ENCODE measurements at regions not wholly inside any gene's neighbourhood (a gene's known extent, or its start where the extent isn't known, plus 50 kb on each side); places are given as distances from the start of the nearest gene placed in this dataset.

DNA sequence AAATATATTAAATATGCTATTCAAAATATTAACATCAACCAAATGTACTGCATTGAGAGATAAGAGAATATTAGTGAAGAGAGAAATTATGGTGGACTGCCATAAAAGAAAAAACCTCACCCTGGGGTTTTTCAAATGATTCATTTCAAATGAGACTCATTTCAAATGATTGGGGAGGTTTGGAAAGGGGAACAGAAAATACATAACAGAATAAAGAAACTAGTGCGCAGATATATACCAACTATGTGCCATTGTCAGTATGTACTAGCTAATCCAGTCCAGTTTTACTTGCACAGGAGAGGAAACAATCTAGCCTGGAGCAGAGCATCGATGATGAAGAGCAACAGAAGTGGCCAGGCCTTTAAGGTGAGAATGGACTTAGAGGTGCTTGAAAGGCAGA, 651.6 kb upstream of the RORB start:
- H3K27me3 ChIP-seq = no peaks in the 10 kb centered on the region
- no peaks in the 10 kb centered on the region for H3K4me1 ChIP-seq
- intact Hi-C loops (cut with DNase I) = no loop called here
- no peaks in the 10 kb centered on the region for H3K9me3 ChIP-seq
- ATAC-seq = no peak
- DNase-seq = no peak
- no peaks in the 10 kb centered on the region for H3K36me3 ChIP-seq
- TF ChIP-seq POLR2A (IDR thresholded peaks at IDR 0.05) = no peak
- TF ChIP-seq, protein P1, sequence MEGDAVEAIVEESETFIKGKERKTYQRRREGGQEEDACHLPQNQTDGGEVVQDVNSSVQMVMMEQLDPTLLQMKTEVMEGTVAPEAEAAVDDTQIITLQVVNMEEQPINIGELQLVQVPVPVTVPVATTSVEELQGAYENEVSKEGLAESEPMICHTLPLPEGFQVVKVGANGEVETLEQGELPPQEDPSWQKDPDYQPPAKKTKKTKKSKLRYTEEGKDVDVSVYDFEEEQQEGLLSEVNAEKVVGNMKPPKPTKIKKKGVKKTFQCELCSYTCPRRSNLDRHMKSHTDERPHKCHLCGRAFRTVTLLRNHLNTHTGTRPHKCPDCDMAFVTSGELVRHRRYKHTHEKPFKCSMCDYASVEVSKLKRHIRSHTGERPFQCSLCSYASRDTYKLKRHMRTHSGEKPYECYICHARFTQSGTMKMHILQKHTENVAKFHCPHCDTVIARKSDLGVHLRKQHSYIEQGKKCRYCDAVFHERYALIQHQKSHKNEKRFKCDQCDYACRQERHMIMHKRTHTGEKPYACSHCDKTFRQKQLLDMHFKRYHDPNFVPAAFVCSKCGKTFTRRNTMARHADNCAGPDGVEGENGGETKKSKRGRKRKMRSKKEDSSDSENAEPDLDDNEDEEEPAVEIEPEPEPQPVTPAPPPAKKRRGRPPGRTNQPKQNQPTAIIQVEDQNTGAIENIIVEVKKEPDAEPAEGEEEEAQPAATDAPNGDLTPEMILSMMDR (IDR thresholded peaks at IDR 0.05) = no peak
- no peak overlapping the region for H3K4me3 ChIP-seq
- H3K27ac ChIP-seq = no peak overlapping the region
- 83 to 88% (median 86%) methylated on average over 2 of the region's 2 CpGs for WGBS, 4 donors

DNA sequence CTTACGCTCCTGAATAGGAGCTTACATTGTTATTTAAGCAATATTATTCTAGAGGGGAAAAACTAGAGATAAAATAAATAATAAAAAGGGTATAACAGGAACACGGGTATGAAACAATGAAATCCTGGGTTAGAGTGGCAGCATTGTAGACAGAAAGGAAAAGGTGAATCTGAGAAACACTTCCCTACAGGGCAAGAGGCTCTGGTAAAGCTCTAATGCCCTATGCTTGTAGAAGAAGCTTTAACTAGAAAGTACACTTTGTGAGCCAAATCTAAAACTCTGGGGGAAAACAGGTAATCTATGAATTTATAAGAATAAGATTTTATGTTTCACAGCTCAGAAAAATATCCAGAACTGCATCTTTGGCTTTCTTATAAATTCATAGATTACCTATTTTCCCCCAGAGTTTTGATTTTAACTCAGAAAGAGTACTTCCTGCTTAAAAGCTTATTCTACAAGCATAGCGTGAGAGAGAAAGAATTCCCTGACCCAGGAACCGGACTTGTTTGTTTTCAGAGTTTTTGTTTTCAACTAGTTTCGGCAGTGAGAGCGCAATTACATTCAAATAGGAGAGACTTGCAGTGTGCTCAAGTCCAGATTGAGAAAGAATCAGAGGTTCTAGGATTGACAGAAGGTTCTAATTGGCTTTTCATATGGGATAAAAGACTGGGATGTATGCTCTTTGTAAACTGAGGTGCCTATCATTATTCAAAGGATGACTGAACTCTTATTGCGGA, 651.0 kb upstream of the RORB start:
- H3K9me3 ChIP-seq = no peaks in the 10 kb centered on the region
- no peaks in the 10 kb centered on the region for H3K4me1 ChIP-seq
- H3K4me3 ChIP-seq = no peak overlapping the region
- no peak for ATAC-seq
- no peaks in the 10 kb centered on the region for H3K27me3 ChIP-seq
- 67 to 78% (median 70%) methylated on average over 7 of the region's 7 CpGs for WGBS, 4 donors
- no peak for TF ChIP-seq POLR2A (IDR thresholded peaks at IDR 0.05)
- TF ChIP-seq, protein P1 (IDR thresholded peaks at IDR 0.05) = no peak
- no peak for DNase-seq
- intact Hi-C loops (cut with DNase I) = no loop called here
- no peak overlapping the region for H3K27ac ChIP-seq
- H3K36me3 ChIP-seq = no peaks in the 10 kb centered on the region

DNA sequence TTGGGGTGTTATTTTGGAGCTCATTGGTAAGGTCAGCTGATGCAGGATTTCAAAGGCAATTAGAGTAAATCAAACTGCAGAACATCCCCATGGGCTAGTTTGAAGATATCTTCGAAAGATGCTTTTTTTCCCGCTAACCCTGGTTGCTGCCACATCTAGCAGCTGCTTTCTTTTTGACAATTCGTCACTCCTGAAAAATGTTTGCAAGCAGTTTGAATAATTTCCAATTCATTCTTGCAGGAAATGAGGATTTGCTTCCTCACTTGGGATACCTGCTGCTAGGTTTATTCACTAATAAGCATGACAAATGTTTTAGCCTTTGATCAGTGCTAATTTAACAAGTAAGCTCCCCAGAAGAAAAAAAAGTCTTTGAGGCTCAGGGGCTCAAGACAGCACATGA, 649.6 kb upstream of the RORB start:
- DNase-seq (no peak), ATAC-seq (no peak)
- no peaks in the 10 kb centered on the region for H3K27me3 ChIP-seq
- WGBS, 4 donors = 21 to 37% (median 30%) methylated on average over 3 of the region's 3 CpGs
- H3K9me3 ChIP-seq = no peaks in the 10 kb centered on the region
- H3K36me3 ChIP-seq = no peaks in the 10 kb centered on the region
- TF ChIP-seq, protein P1 (IDR thresholded peaks at IDR 0.05) = no peak
- TF ChIP-seq POLR2A (IDR thresholded peaks at IDR 0.05) = no peak
- H3K27ac ChIP-seq = no peak overlapping the region
- H3K4me1 ChIP-seq = no peaks in the 10 kb centered on the region
- intact Hi-C loops (cut with DNase I) = no loop called here
- no peak overlapping the region for H3K4me3 ChIP-seq

DNA sequence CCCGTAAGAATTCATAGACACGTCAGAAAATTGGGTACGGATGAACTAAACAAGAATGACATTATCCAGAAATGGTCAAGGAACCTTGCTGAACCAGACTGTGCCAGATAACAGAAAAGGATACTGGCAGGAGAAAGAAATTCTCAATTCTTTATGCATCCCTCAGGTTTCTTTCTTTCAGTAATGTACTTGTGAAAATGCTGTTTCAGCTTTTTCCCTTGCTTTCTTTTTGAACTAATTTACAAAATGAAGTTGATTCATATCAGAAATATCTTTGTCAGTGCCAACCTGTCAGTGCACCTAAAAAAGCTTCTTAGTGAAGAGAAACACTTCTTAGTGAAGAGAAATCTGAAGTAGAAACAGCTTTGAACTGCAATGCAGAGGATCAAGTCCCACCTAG, 643.6 kb upstream of the RORB start:
- DNase-seq (no peak), ATAC-seq (no peak)
- WGBS, 4 donors = 65 to 70% (median 68%) methylated on average over 3 of the region's 3 CpGs
- Histone ChIP-seq H3K27ac (no peak overlapping the region), H3K4me1 (no peaks in the 10 kb centered on the region), H3K27me3 (no peaks in the 10 kb centered on the region), H3K4me3 (no peak overlapping the region), H3K36me3 (no peaks in the 10 kb centered on the region), H3K9me3 (no peaks in the 10 kb centered on the region)
- intact Hi-C loops (cut with DNase I) = no loop called here
- TF ChIP-seq POLR2A (IDR thresholded peaks at IDR 0.05) = no peak
- TF ChIP-seq, protein P1 (IDR thresholded peaks at IDR 0.05) = no peak

Data from heart left ventricle (tissue), 16 donors.